GM19372 (cell line): ENCODE measurements at regions not wholly inside any gene's neighbourhood (a gene's known extent, or its start where the extent isn't known, plus 50 kb on each side); places are given as distances from the start of the nearest gene placed in this dataset.

Source experiments
- ATAC-seq: cut with Tn5 transposase; IDR thresholded peaks from one replicate; pipeline ENCODE4 v1.9.1; 2021; ENCODE audit warnings: mild to moderate bottlenecking, low read depth, moderate library complexity; ENCODE audit not compliant: unreplicated experiment

DNA sequence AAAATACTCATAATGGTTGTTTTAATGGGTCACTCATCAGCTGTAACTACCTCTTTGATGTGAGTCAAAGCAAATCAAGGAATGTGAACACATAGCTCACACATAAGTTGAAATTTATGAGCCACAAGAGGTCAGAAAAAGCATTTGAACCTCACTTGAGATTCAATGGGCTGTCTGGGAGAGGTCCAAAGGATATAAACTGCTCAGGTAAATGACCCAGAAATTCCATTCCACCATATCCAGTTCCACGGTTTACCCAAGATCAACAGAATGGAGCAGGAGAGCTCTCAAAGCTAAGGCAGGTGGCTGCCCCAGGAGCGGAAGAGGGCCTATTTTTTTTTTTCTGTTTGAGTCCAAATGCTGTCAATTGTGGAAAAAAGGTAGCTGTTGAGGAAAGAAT lies 464.1 kb downstream of the TNS1 start:
- no peak for ATAC-seq

DNA sequence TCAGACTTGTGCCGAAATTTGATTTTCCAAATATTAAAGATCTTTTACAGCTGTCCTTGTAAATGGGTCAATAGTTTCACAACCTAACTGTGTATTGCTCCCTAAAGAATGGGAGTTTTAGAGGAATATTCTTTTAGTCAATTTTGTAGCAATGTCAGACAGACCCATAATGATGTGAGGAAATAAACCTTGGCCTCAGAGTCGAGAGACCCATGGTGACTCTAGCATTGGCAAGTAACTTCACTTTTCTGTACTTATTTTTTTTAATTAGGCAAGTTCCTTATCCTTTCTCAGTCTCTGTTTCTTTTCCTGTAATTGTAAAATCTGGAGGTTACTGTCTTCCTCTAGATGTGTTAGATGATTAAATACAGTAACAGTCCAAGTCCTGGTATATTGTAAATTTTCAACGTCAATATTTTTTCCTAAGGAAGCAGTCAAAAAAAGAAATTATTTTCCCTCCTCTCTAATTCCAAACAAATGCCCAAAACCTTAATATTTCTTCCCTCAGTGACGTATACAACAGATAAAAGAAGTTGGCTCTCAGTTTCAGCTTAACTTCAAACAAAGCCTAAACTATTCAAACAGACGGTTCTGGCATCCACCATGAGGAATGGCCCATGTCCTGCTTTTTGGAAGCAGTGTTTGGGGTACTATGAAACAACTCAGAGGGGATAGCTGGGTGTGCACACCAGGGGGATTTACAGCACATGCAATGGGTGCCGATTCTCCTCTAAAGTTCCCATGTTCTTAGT lies 466.7 kb downstream of the TNS1 start:
- no peak for ATAC-seq

GRCh38 chr2:217530392-217531090 lies 472.3 kb downstream of the TNS1 start:
- no peak for ATAC-seq

GRCh38 chr2:217529271-217529670 lies 473.5 kb downstream of the TNS1 start:
- no peak for ATAC-seq

DNA sequence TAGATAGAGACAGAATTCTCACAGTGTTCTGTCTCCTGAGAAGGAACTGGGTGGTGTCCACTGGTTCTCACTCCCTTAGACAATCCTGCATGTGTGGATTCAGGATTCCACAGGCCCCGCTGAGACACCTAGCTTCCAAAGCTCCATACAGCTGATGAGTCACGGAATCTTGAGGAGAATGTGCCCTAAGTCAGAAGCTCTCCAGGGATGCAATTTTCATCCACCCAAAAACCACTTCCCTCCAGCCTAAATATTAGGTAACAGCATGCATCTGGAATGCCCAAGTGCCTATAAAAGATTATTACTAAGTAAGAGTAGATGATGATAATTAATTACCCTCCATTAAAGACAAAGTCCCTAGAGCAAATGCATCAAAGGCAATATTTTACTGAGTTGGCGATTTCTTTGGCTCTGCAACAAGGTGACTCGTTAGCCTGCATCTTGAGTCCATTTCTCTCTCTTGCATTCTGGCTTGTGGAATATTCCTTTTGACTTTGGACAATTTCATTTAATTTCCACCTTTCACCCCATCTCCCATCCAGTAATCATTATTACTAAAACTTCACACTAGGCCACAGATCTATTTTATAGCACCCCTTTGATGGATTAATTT lies 475.1 kb downstream of the TNS1 start:
- ATAC-seq: no peak

DNA sequence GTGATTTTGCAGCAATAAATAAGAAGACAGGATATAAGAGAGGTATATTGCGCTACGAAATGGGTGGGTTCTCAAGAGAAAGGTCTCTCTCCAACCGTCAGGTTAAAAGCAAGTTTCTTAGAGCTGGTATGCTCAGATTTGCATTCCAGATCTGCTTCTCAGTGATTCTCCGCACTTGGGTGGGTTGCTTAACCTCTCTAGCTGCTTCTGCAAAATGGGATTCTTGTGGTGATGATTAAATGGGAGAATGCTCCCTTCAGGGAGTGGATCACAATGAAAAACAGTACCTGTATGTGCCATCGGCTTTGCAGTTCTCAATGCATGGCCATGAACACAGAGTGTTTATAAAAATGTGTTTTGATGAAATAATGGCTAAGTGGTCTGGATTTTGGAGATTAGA lies 477.7 kb downstream of the TNS1 start:
- no peak for ATAC-seq

DNA sequence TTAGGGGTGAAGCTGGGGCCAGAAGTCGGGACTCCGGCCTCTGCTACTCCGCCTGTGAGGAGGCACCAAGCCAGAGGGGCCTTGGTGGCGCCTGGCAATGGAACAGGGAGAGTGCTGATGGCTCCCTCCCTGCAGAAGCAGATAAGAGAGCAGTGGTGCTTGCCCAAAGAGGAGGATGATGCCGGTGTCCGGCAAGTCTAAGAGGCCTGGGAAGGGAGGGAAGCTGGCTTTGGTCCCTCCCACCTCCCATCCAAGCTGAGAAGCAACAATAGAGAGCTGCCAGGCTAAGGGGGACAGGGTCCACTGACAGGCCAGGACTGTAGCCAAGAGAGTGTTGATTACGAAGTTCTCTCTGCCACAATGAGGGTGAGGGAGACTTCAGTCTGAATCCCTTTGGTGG lies 479.5 kb downstream of the TNS1 start:
- no peak for ATAC-seq

GRCh38 chr2:217521820-217522219 lies 481.0 kb downstream of the TNS1 start:
- no peak for ATAC-seq

- ATAC-seq: no peak
These were observed 482.3 kb downstream of the TNS1 start for GRCh38 chr2:217520356-217521010.

GRCh38 chr2:217517402-217517801 lies 485.4 kb downstream of the TNS1 start:
- ATAC-seq: no peak

DNA sequence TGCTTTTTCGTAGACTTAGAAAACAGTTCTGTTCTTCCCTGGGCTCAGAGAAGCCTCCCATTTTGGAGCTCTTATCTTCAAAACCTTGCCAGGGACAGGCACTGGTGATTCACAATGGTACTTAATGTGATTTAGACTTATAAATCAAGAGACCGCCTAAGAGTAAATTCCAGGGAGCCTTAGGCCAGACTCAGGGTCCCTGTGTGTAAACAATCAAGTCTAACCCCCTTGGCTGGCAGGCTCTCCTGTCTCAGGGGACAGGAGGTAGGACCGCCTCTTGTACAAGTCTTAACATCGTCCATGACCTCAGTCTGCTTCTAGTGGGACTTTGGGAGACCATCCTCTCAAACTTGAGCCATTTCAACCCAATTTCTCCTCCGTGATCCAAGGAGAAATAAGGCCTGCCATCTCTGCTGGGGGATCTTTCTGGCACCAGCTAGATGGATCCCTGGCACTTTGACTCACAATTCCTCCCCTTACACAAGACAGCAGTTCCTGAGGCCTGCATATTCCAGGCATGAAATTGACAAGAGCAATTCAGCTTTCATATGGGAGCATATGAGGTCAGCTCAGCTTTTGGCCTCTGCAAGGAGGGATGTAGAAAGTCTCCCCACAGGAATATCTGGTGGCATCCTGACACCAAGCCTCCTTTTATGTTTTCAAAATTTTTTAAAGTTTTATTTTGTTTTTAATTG lies 487.0 kb downstream of the TNS1 start:
- ATAC-seq: no peak

GRCh38 chr2:217513258-217513657 lies 489.5 kb downstream of the TNS1 start:
- no peak for ATAC-seq

- ATAC-seq: no peak
These were observed 490.1 kb downstream of the TNS1 start for GRCh38 chr2:217512728-217513127.

DNA sequence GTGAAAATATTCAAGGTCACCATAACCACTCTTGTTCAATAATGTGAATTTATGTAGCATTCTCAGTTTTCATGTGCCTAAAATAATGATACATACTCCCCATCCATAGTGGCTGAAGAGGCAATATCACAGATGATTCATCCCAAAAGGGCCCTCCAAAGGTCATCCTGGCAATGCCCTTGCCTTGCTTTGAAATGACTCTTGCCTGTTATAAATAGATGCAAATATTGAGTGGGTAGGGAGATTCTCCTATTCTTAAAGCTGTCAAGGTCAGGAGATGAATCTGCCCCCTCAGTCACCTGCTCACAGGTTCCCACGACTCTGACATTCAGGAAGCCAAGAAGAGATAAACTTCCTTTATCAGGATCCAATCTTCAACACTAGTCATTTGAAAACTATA lies 490.5 kb downstream of the TNS1 start:
- ATAC-seq: no peak

DNA sequence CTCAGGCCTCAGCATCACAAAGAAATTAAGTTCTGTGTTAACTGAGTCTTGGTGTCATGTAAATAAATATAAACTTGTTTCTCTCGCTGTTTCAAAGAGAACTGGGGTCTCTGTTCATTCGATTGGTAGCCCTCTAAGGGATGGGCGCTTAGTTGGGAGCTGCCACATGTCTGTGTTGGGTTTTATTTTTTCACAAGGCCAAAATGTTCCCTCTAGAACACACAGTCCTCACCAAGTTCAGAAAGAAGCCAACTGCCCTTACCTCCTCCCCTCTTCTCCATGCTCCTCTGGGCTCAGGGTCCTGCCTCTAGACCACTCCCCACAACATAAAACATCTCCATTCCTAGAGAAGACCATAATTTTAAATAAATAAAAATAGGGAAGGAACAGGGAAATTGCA lies 490.9 kb downstream of the TNS1 start:
- no peak for ATAC-seq

DNA sequence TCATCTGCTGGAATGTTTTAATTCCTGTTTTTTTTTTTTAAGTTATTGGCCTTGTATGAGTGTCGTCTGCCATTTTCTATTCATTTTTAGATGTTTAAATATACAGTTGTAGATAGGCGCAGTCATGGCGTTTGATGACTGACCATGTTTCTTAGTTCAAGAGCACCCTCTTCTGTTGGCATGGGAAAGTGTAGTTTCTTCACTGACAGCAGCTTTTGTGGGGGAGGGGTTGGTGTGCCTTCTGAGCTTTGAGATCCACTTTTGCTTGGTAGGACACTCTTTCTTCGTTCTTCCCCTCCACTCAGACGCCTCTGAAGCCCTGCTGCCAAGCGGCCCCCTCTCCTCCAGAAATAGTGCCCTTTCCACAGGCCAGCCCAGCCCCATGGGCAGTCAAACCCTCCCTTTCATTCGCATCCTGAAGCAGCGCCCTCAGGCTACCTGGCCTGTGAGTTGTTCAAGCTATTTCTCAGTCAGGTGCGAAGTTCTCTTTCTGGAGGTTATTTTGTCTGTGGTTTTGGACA lies 492.0 kb downstream of the TNS1 start:
- no peak for ATAC-seq

DNA sequence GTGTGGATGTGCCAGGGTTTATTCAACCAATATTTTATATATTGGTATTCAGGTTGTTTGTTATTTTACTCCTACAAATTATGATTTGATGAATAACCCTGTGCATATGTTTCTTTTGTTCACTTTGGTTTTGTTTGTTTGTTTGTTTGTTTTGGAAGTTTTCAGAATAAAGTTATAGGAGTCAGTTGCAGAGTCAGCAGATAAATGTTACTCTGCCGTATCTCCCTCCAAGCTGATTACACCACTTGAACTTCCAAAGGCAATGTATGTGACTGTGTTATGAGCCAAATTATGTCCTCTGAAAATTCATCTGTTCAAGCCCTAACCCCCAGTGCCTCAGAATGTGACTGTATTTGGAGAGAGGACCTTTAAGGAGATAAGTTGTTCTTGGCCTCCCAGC lies 497.5 kb downstream of the TNS1 start:
- ATAC-seq: no peak

- no peak for ATAC-seq
These were observed 500.9 kb downstream of the TNS1 start for GRCh38 chr2:217501887-217502286.

DNA sequence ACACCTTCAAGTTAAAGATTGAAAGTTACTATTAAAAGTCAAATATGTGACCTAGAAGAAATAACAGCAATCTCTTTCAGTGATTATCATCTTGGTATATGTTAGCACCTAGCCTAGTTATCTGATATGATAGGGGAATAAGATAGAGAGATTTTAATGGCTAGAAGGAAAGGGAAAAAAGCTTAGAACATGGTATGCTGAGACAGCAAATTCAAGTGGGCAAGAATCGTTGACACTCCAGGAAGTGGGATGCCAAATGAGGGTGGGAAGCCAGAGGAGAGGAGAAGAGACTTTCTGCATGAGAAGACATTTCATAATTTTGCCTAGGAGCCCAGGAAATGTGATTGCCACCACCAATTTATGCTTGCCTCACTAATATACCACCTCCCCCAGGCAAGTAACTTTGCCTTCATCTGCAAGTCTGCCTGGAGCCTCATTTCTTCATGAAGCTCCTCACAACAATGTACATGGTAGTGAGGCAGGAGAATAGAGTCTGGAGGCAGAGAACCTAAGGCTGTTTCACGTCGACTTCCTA lies 504.9 kb downstream of the TNS1 start:
- no peak for ATAC-seq

GRCh38 chr2:217494557-217494956 lies 508.2 kb downstream of the TNS1 start:
- no peak for ATAC-seq
